ENCODE measurements at regions not wholly inside any gene's neighbourhood (a gene's known extent, or its start where the extent isn't known, plus 50 kb on each side); places are given as distances from the start of the nearest gene placed in this dataset.

GRCh38 chr13:106117640-106118039, 417.8 kb downstream of the EFNB2 start:
- ATAC-seq (ENCODE audit: low read depth): no peak
- in situ Hi-C loops (cut with MboI; ENCODE audit: low sequenced_read_pairs) (no loop called here), dilution Hi-C loops (cut with HindIII; ENCODE audit: low sequenced_read_pairs, unreplicated experiment) (no loop called here)

More at GRCh38 chr13:106117640-106118039, 417.8 kb downstream of the EFNB2 start:
- Histone ChIP-seq H3K4ac (ENCODE audit: low read depth, low read length) (no peak overlapping the region), H3K14ac (replicated peaks; ENCODE audit: low read depth, low read length) (no peak overlapping the region), H3K9me3 (ENCODE audit: control insufficient read depth, insufficient read depth, low read length) (no peaks in the 10 kb centered on the region), H4K8ac (ENCODE audit: low read depth in 2 of 2, low read length in 2 of 2) (no peak overlapping the region; a peak in 1 of 4 replicates), H4K91ac (ENCODE audit: insufficient read depth, low read depth, low read length) (no peak overlapping the region), H3K56ac (ENCODE audit: extremely low read depth, insufficient read depth, low read length) (no peak overlapping the region), H3K27me3 (ENCODE audit: control insufficient read depth, insufficient read depth, low read length) (no peaks in the 10 kb centered on the region), H3K4me1 (ENCODE audit: control insufficient read depth, insufficient read depth, low read length) (peaks cover 4% of the 10 kb centered on the region), H3K18ac (ENCODE audit: low read depth, low read length) (peak overlapping the region; percentile 64; the same call in 1 of the 2 replicates), H3K4me3 (ENCODE audit: insufficient read depth, low read depth, low read length) (no peak overlapping the region), H2BK5ac (ENCODE audit: low read depth, low read length, poor library complexity, severe bottlenecking) (peak overlapping the region; percentile 24), H2AFZ (replicated peaks; ENCODE audit: low read length, poor library complexity) (no peak overlapping the region), H2AK9ac (replicated peaks; ENCODE audit: low read depth, low read length, poor library complexity) (no peak overlapping the region), H4K5ac (ENCODE audit: low read depth, low read length) (peak overlapping the region; percentile 7; the same call in 1 of the 2 replicates), H2BK20ac (ENCODE audit: low read depth, low read length) (no peak overlapping the region), H2AK5ac (ENCODE audit: low read depth, low read length) (no peak overlapping the region), H2BK15ac (ENCODE audit: low read depth, low read length) (no peak overlapping the region), H2BK120ac (ENCODE audit: low read depth, low read length) (no peak overlapping the region; the same call in 1 of the 2 replicates), H3K23ac (ENCODE audit: low read depth, low read length) (no peak overlapping the region), H4K20me1 (ENCODE audit: insufficient read depth, low read length) (no peaks in the 10 kb centered on the region), H3K4me2 (ENCODE audit: low read depth, low read length) (no peak overlapping the region), H3K27ac (ENCODE audit: insufficient read depth, low read length) (no peak overlapping the region), H3K79me1 (ENCODE audit: low read depth in 1 of 2, low read length in 2 of 2) (no peaks in the 10 kb centered on the region), H3K9me1 (ENCODE audit: insufficient read depth, low read length) (no peaks in the 10 kb centered on the region), H3K9ac (ENCODE audit: low read depth, low read length) (no peak overlapping the region), H3K36me3 (ENCODE audit: control insufficient read depth, insufficient read depth, low read length) (no peaks in the 10 kb centered on the region)
- WGBS, 2 experiments (ENCODE audit: extremely low coverage in 2 of 2, insufficient read length in 1 of 2): 100% methylated on average over 2 of the region's 4 CpGs; no CpG with 5 or more reads in 1 of the 2 experiments
- DNase-seq: no peak
- BruUV-seq (replicated peaks): no TSS peak
- POLR2A ChIA-PET (ENCODE audit: unreplicated experiment): no interaction called here
- CTCF ChIA-PET: interaction anchor here (0.6 kb wide), 1 partner anchor 135 kb away, joined by 5 read pairs; no protein-coding TSS in a partner anchor
- TF ChIP-seq SMC3 (IDR thresholded peaks at IDR 0.05; ENCODE audit: low read depth, low read length) (no peak), CEBPB (IDR thresholded peaks at IDR 0.05; ENCODE audit: low read depth, low read length) (peak; percentile 80)
- intact Hi-C loops (cut with micrococcal nuclease): no loop called here

All from IMR-90 (cell line).